ENCODE measurements at regions not wholly inside any gene's neighbourhood (a gene's known extent, or its start where the extent isn't known, plus 50 kb on each side); places are given as distances from the start of the nearest gene placed in this dataset.

DNA sequence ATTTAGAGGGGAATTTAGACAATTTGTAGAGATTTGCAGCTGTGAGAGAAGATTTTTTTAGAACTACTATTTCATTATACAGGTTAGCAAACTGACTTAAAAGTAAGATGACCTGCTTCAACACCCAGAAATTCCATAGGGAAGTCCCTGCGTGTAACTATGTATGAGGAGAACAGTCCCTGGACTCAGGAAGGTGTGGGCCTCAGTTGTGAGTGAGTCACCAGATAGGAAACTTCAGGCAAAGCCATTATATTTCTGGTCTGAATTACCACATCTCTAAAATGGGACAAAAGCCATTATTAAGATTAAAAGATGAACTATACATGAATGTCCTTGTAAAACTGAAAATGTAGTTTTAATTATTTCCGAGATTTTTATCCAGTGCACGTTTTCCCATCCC is 488.3 kb upstream of the GOLIM4 start:
- TF ChIP-seq, protein P1, sequence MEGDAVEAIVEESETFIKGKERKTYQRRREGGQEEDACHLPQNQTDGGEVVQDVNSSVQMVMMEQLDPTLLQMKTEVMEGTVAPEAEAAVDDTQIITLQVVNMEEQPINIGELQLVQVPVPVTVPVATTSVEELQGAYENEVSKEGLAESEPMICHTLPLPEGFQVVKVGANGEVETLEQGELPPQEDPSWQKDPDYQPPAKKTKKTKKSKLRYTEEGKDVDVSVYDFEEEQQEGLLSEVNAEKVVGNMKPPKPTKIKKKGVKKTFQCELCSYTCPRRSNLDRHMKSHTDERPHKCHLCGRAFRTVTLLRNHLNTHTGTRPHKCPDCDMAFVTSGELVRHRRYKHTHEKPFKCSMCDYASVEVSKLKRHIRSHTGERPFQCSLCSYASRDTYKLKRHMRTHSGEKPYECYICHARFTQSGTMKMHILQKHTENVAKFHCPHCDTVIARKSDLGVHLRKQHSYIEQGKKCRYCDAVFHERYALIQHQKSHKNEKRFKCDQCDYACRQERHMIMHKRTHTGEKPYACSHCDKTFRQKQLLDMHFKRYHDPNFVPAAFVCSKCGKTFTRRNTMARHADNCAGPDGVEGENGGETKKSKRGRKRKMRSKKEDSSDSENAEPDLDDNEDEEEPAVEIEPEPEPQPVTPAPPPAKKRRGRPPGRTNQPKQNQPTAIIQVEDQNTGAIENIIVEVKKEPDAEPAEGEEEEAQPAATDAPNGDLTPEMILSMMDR (IDR thresholded peaks at IDR 0.05): no peak
- no peak for TF ChIP-seq POLR2A (IDR thresholded peaks at IDR 0.05)

Measured in thyroid gland (tissue), 4 donors.